HEK293 (cell line): ENCODE measurements at regions not wholly inside any gene's neighbourhood (a gene's known extent, or its start where the extent isn't known, plus 50 kb on each side); places are given as distances from the start of the nearest gene placed in this dataset.

Experiments
- CTCF ChIA-PET: fragments of 350-600 bp; formaldehyde crosslinking; extraction: SDS; loops from one replicate; lab custom pipeline; 2021; ENCODE audit warnings: antibody characterized with exemption; lab: Yijun Ruan, JAX
- POLR2A ChIA-PET: fragments of 300-600 bp; formaldehyde crosslinking; extraction: SDS; loops from one replicate; lab custom pipeline; 2020; ENCODE audit warnings: antibody characterized with exemption, inconsistent platforms; lab: Yijun Ruan, JAX
- H3K27ac ChIP-seq: fragments of 200-500 bp; sonication (Bioruptor generic); 2 replicates; pipeline ENCODE4 v1.5.1; 2014; ENCODE audit warnings: low read depth, low read length, control low read depth, inconsistent platforms; ENCODE audit errors: extremely low read depth
- H3K36me3 ChIP-seq, 2 experiments: fragments of 200-500 bp in 1 of 2; sonication (Bioruptor generic) in 1 of 2; 1 replicate in 1 of 2; 2 replicates in 1 of 2; pipeline ENCODE4 v1.5.1; 2014 to 2017; ENCODE audit warnings: inconsistent platforms in 2 of 2, low read length in 2 of 2; ENCODE audit not compliant: control insufficient read depth in 2 of 2, insufficient read depth in 1 of 2
- H3K4me1 ChIP-seq: fragments of 200-500 bp; sonication (Bioruptor generic); 2 replicates; pipeline ENCODE4 v1.5.1; 2014; ENCODE audit warnings: mild to moderate bottlenecking, low read length, inconsistent platforms; ENCODE audit not compliant: control insufficient read depth, insufficient read depth
- H3K4me3 ChIP-seq: 2 replicates; pipeline ENCODE4 v1.5.1; 2011; ENCODE audit warnings: low read depth, mild to moderate bottlenecking, control low read depth, low read length, moderate library complexity
- H3K9me3 ChIP-seq: fragments of 200-500 bp; sonication (Bioruptor generic); 2 replicates; pipeline ENCODE4 v1.5.1; 2014; ENCODE audit warnings: low read depth, low read length, inconsistent platforms; ENCODE audit not compliant: control insufficient read depth, insufficient read depth
- EGR2 ChIP-seq: fragments of 450-650 bp; formaldehyde crosslinking; IDR thresholded peaks from 2 replicates; pipeline ENCODE4 v1.5.1; 2016; ENCODE audit warnings: low read depth, missing biosample characterization, missing genetic modification characterization
- IKZF3 ChIP-seq: fragments of 450-650 bp; IDR thresholded peaks from 2 replicates; pipeline ENCODE4 v1.5.0; 2018; ENCODE audit warnings: missing biosample characterization, mild to moderate bottlenecking, missing genetic modification characterization, moderate library complexity
- PATZ1 ChIP-seq: fragments of 450-650 bp; formaldehyde crosslinking; IDR thresholded peaks from 2 replicates; pipeline ENCODE4 v1.5.1; 2016; ENCODE audit warnings: missing biosample characterization, missing genetic modification characterization
- SP3 ChIP-seq: fragments of 450-650 bp; formaldehyde crosslinking; IDR thresholded peaks from 2 replicates; pipeline ENCODE4 v1.5.1; 2016; ENCODE audit warnings: missing biosample characterization, missing genetic modification characterization
- YY1 ChIP-seq: fragments of 450-650 bp; formaldehyde crosslinking; IDR thresholded peaks from 2 replicates; pipeline ENCODE4 v1.5.1; 2018; ENCODE audit warnings: missing biosample characterization, missing genetic modification characterization
- ZBTB44 ChIP-seq: fragments of 450-650 bp; IDR thresholded peaks from 2 replicates; pipeline ENCODE4 v1.5.1; 2018; ENCODE audit warnings: missing biosample characterization, mild to moderate bottlenecking, missing genetic modification characterization
- ZEB2 ChIP-seq: fragments of 450-650 bp; formaldehyde crosslinking; IDR thresholded peaks from 2 replicates; pipeline ENCODE4 v1.5.1; 2016; ENCODE audit warnings: missing biosample characterization, missing genetic modification characterization
- ZFP37 ChIP-seq: fragments of 450-650 bp; formaldehyde crosslinking; IDR thresholded peaks from 2 replicates; pipeline ENCODE4 v1.5.1; 2016; ENCODE audit warnings: missing biosample characterization, missing genetic modification characterization
- ZNF133 ChIP-seq: fragments of 450-650 bp; formaldehyde crosslinking; IDR thresholded peaks from 2 replicates; pipeline ENCODE4 v1.5.1; 2016; ENCODE audit warnings: missing biosample characterization, missing genetic modification characterization
- ZNF155 ChIP-seq: fragments of 450-650 bp; formaldehyde crosslinking; IDR thresholded peaks from 2 replicates; pipeline ENCODE4 v1.5.1; 2016; ENCODE audit warnings: missing biosample characterization, missing genetic modification characterization
- ZNF19 ChIP-seq: fragments of 450-650 bp; formaldehyde crosslinking; IDR thresholded peaks from 2 replicates; pipeline ENCODE4; 2016; ENCODE audit warnings: missing biosample characterization, missing genetic modification characterization, low read depth
- ZNF274 ChIP-seq, 2 experiments: fragments of 200-500 bp in 1 of 2; fragments of 450-650 bp in 1 of 2; sonication (Bioruptor generic) in 1 of 2; formaldehyde crosslinking in 1 of 2; IDR thresholded peaks; 2 replicates each; pipeline versions ENCODE4 v1.5.1 to v1.6.1; 2014 to 2016; ENCODE audit warnings: borderline replicate concordance in 1 of 2, inconsistent platforms in 1 of 2, low read length in 1 of 2, missing biosample characterization in 1 of 2, missing genetic modification characterization in 1 of 2
- ZNF324 ChIP-seq: fragments of 450-650 bp; formaldehyde crosslinking; IDR thresholded peaks from 2 replicates; pipeline ENCODE4 v1.5.1; 2016; ENCODE audit warnings: missing biosample characterization, missing genetic modification characterization
- ZNF416 ChIP-seq: fragments of 450-650 bp; formaldehyde crosslinking; IDR thresholded peaks from 2 replicates; pipeline ENCODE4 v1.5.1; 2016; ENCODE audit warnings: missing biosample characterization, missing genetic modification characterization
- ZNF518A ChIP-seq: fragments of 450-650 bp; formaldehyde crosslinking; conservative IDR thresholded peaks from 2 replicates; pipeline ENCODE4 v1.5.1; 2016; ENCODE audit warnings: low read depth, missing biosample characterization, missing genetic modification characterization
- ZNF530 ChIP-seq: fragments of 450-650 bp; formaldehyde crosslinking; IDR thresholded peaks from 2 replicates; pipeline ENCODE4 v1.5.1; 2016; ENCODE audit warnings: low read depth, missing biosample characterization, missing genetic modification characterization
- ZNF555 ChIP-seq: fragments of 450-650 bp; formaldehyde crosslinking; conservative IDR thresholded peaks from 2 replicates; pipeline ENCODE4 v1.5.1; 2017; ENCODE audit warnings: missing biosample characterization, mild to moderate bottlenecking, missing genetic modification characterization, inconsistent platforms
- ZNF600 ChIP-seq: fragments of 450-650 bp; formaldehyde crosslinking; IDR thresholded peaks from 2 replicates; pipeline ENCODE4 v1.5.1; 2016; ENCODE audit warnings: missing biosample characterization, missing genetic modification characterization
- ZNF654 ChIP-seq: fragments of 450-650 bp; formaldehyde crosslinking; IDR thresholded peaks from 2 replicates; pipeline ENCODE4 v1.5.1; 2016; ENCODE audit warnings: low read depth, missing biosample characterization, missing genetic modification characterization
- ZNF664 ChIP-seq: fragments of 450-650 bp; formaldehyde crosslinking; IDR thresholded peaks from 2 replicates; pipeline ENCODE4 v1.5.1; 2016; ENCODE audit warnings: missing biosample characterization, missing genetic modification characterization
- ZNF670 ChIP-seq: fragments of 450-650 bp; formaldehyde crosslinking; IDR thresholded peaks from 2 replicates; pipeline ENCODE4 v1.5.1; 2016; ENCODE audit warnings: missing biosample characterization, missing genetic modification characterization, low read depth
- ZNF692 ChIP-seq: fragments of 450-650 bp; formaldehyde crosslinking; IDR thresholded peaks from 2 replicates; pipeline ENCODE4 v1.5.1; 2016; ENCODE audit warnings: missing biosample characterization, missing genetic modification characterization
- ZNF76 ChIP-seq: fragments of 450-650 bp; formaldehyde crosslinking; IDR thresholded peaks from 2 replicates; pipeline ENCODE4; 2016; ENCODE audit warnings: low read depth, missing biosample characterization, missing genetic modification characterization, borderline replicate concordance
- ZSCAN23 ChIP-seq: fragments of 450-650 bp; formaldehyde crosslinking; IDR thresholded peaks from 2 replicates; pipeline ENCODE4 v1.5.1; 2016; ENCODE audit warnings: missing biosample characterization, missing genetic modification characterization

- TF ChIP-seq ZNF692 (tag by site-specific recombination) (no peak), ZNF274 (IDR thresholded peaks at IDR 0.05; ENCODE audit: low read length) (no peak), ZNF274 (tag by site-specific recombination; IDR thresholded peaks at IDR 0.05; ENCODE audit: borderline replicate concordance) (no peak), ZNF600 (tag by site-specific recombination) (no peak), ZNF654 (tag by site-specific recombination) (no peak), IKZF3 (tag by site-specific recombination) (no peak)
Observed at GRCh38 chr5:114948986-114949621, 220.6 kb downstream of the TRIM36 start (continued).

- POLR2A ChIA-PET = no interaction called here
- Histone ChIP-seq H3K4me1 (no peaks in the 10 kb centered on the region), H3K4me3 (no peak overlapping the region), H3K9me3 (no peaks in the 10 kb centered on the region), H3K27ac (no peak overlapping the region), H3K36me3 (no peaks in the 10 kb centered on the region)
- CTCF ChIA-PET = no interaction called here
- TF ChIP-seq ZNF133 (tag by site-specific recombination) (no peak), ZNF518A (tag by site-specific recombination) (no peak), ZNF19 (tag by site-specific recombination) (no peak), ZNF555 (tag by site-specific recombination) (no peak), ZSCAN23 (tag by site-specific recombination) (no peak), ZNF76 (no peak), ZNF324 (tag by site-specific recombination) (no peak), ZNF670 (tag by site-specific recombination) (no peak), SP3 (tag by site-specific recombination) (no peak)
Observed at GRCh38 chr5:114948363-114948762, 221.3 kb downstream of the TRIM36 start.

GRCh38 chr5:114940709-114941108 lies 229.0 kb downstream of the TRIM36 start:
- POLR2A ChIA-PET = no interaction called here
- Histone ChIP-seq H3K9me3 (no peaks in the 10 kb centered on the region), H3K4me3 (no peak overlapping the region), H3K4me1 (no peaks in the 10 kb centered on the region), H3K36me3 (no peaks in the 10 kb centered on the region), H3K27ac (no peak overlapping the region)
- CTCF ChIA-PET = no interaction called here
- TF ChIP-seq YY1 (tag by site-specific recombination) = no peak
- no peak for TF ChIP-seq ZNF664
- no peak for TF ChIP-seq ZEB2 (tag by site-specific recombination)
- no peak for TF ChIP-seq ZFP37 (tag by site-specific recombination)
- TF ChIP-seq ZNF530 (tag by site-specific recombination) = no peak
- TF ChIP-seq EGR2 = no peak
- TF ChIP-seq PATZ1 (tag by site-specific recombination) = no peak
- TF ChIP-seq ZNF416 = no peak
- no peak for TF ChIP-seq ZBTB44 (tag by site-specific recombination)
- no peak for TF ChIP-seq ZSCAN23 (tag by site-specific recombination)
- TF ChIP-seq ZNF155 = no peak
